GM21515 (cell line): ENCODE measurements at regions not wholly inside any gene's neighbourhood (a gene's known extent, or its start where the extent isn't known, plus 50 kb on each side); places are given as distances from the start of the nearest gene placed in this dataset.

ENCODE experiments used
- ATAC-seq: cut with Tn5 transposase; IDR thresholded peaks from one replicate; pipeline ENCODE4 v1.9.1; 2021; ENCODE audit not compliant: unreplicated experiment

GRCh38 chr14:62251237-62251636 is 489.0 kb downstream of the SNAPC1 start:
- no peak for ATAC-seq

- ATAC-seq, result no peak
These were observed 491.0 kb downstream of the SNAPC1 start for GRCh38 chr14:62253171-62253570.

DNA sequence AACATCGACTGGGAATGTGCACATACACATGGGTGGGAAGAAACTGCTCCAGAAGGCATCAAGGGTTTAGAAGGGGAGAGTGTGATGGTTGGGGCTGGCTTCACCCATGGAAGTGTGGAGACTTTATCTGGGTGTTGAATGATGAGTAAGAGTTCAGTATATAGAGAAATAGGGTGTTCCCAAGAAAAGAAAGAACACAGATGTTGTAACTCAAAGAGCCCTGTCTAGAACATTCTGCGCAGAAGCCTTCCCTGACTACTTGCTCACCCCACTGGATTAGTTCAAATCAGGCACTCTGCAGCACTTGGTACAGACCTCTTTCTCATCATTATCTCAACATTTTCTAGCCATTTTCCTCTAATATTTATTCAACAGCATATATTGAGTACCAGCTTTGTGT is 491.7 kb downstream of the SNAPC1 start:
- ATAC-seq, result no peak

- no peak for ATAC-seq
These were observed 507.0 kb downstream of the SNAPC1 start for GRCh38 chr14:62269204-62269603.

DNA sequence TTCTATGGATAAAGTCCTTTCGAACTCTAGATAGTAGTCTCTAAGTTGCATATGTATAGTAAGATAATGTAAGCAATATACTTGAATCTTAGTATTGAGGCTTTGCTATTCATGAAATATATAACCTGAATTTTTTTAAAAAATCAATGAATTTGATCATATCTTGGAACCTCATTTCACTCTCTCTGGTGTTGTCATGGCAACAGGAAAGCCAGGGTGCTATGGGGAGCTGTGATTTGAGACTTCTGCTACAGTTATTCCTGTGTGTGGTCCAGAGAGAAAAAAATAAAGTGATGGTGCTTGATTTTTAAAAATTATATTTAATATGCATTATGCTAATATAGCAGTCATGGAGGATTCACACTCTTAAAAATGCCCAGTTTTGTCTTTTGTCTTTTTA is 508.0 kb downstream of the SNAPC1 start:
- ATAC-seq, result no peak

DNA sequence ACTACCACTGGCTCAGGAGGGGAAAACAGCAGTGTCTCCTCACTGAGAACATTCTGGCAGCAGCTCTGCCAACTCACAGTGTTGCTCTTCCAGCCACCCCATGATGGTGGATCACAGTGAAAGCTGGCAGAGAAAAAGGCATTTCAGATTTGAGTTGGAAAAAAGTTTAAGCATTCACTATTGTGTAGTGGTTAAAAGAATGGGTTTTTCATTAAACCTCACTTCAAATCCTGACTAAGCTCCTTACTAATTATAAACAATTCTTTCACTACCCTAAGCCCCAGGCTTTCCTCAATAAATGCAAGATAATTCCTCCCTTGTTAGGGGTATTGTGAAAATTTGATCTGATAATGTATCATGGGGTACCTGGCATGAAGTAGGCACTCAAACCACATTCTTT is 518.1 kb downstream of the SNAPC1 start:
- no peak for ATAC-seq

GRCh38 chr14:62283837-62284236 is 521.6 kb downstream of the SNAPC1 start:
- no peak for ATAC-seq

DNA sequence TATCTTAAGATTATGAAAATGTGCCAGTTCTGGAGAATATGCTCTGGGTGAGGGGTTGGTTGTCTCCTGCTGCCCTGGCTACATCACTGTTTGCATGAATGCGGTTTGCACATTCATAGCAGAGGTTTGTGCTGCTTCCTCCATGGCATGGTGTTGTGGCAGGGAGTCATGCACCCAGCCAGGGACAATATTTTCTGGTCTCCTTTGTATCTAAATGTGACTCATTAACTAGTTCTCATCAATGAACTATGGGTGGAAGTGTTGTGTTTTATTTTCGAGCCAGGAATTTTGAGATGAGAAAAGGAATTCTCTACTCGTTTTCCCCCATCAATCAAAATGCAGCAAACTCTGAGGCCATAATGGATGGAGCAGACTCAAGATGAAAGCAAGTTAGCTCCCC is 527.3 kb downstream of the SNAPC1 start:
- ATAC-seq, result no peak

DNA sequence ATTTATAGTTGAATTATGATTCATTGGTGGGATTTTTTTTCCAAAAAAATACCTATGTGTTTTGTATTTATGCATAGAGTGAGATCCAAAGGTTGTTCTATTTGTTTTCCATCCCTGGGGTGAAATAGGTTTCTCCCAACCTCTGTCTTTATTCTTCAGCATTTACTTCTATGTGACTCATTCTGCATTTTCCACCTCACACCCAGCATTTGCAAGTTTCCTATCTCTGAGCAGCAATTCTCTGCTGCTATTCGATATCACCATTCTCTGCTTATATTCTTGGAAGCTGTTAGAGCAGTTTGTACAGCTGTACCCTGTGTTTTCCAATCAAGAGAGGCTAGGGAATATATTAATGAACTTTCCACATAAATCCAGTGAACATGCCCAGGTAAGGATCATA is 538.9 kb downstream of the SNAPC1 start:
- no peak for ATAC-seq

GRCh38 chr14:62301911-62302310 is 539.7 kb downstream of the SNAPC1 start:
- ATAC-seq, result no peak

DNA sequence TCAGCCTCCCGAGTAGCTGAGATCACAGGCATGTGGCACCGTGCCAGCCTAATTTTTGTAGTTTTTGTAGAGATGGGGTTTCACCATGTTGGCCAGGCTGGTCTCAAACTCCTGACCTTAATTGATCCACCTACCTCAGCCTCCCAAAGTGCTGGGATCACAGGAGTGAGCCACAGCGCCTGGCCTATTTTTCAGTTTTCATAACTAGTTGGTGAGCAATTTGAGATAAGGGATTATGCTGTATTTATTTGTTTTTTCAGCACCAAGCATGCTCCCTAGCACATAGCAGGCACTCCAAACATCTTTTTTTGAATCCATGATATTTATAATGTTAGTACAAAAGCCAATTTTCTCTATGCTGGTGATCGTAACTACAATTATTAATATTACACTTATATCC is 541.2 kb downstream of the SNAPC1 start:
- no peak for ATAC-seq

DNA sequence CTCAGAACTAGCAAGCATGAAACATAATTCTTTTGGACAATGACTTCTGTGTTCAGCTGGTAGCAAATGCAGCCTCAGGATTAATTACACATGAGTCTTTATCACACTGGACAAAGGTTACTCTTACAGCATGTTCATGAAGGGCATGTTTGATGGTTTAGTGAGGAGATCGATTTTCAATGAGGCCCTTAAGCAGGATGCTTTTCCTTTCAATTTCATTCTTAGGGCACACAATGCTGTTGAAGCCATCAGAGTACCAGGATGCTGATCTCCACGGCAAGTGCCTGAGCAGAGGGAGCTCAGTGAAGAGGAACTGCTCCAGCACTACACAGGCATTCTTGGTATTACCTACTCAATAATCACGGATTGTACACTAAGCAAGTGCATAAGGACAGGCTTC is 542.0 kb downstream of the SNAPC1 start:
- no peak for ATAC-seq

DNA sequence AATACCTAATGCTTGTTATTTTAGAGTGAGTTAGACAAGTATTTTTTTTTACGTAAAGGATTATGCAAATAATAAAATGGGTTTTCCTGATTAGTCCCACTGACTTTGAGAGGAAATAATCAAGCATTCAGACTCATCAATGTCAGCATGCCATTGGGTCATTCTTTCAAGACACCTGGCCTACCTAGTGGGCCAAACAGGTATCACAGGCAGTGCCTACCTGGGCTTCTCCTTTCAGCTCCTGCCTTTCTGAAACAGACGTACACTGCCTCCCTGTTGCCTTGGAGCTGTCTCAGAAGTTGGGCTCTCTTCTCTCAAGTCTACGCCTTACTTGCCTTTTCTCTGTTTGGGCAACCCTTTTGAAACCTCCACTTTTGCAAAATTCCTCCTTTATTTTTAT is 545.6 kb downstream of the SNAPC1 start:
- ATAC-seq, result no peak

DNA sequence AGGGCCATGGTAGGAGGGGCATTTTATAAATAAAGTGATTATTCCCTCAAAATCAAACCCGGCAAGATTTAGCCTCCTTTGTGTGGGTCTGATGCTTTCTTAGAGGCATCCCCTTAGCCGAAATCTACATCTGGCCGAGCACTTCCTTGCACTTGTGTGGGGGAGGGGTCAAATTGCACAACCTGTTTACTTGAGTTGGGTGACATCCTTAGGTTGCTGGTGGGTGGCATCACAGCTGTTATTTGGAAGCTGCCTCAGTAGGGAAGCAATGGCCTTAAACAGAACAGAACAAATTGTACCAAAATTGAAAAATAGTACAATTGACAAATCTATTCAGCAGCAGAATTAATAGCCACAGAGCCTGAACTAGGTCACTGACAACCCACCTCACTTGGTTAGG is 546.1 kb downstream of the SNAPC1 start:
- no peak for ATAC-seq

DNA sequence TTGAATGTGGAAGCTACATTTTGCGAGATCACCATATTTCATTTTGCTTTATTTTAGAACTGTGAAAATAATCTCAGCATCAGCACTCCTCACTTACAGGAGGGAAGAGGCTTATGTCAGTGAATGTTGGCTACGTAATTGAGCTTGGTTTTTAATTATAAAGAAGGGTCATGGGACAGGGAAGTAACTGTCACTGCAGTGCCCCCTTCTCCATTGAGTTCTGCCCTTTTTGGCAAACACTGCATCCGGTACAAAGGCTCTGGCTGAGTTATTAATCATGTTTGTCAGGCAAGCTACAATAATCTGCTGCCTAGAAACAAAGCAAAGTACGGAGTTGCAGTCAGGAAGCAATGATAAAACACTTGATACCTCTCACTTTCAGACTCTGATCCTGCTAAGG is 546.7 kb downstream of the SNAPC1 start:
- ATAC-seq, result no peak

DNA sequence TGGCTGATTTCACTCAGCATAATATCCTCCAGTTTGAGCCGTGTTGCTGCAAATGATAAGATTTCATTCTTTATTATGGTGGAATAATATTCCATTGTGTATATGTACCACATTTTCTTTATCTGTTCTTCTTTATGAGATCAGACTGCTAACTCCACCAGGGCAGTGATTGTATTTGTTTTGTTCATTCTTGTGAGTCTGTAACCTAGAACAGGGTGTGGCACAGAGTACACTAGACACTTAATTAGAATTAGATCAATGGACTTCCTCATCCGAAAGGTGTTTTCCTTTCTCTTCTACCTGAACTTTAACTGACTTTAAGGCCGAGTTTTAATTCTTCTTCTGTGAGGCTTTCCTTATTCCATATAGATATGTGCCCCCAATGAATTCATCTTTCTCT is 551.0 kb downstream of the SNAPC1 start:
- no peak for ATAC-seq

- no peak for ATAC-seq
These were observed 552.0 kb downstream of the SNAPC1 start for GRCh38 chr14:62314221-62314620.

GRCh38 chr14:62314871-62315270 is 552.7 kb downstream of the SNAPC1 start:
- ATAC-seq, result no peak

- no peak for ATAC-seq
These were observed 553.4 kb downstream of the SNAPC1 start for GRCh38 chr14:62315631-62316030.

- no peak for ATAC-seq
These were observed 560.0 kb downstream of the SNAPC1 start for GRCh38 chr14:62322216-62322615.

- no peak for ATAC-seq
These were observed 567.2 kb downstream of the SNAPC1 start for GRCh38 chr14:62329427-62329826.

- ATAC-seq, result no peak
These were observed 585.4 kb downstream of the SNAPC1 start for GRCh38 chr14:62347562-62348011.

DNA sequence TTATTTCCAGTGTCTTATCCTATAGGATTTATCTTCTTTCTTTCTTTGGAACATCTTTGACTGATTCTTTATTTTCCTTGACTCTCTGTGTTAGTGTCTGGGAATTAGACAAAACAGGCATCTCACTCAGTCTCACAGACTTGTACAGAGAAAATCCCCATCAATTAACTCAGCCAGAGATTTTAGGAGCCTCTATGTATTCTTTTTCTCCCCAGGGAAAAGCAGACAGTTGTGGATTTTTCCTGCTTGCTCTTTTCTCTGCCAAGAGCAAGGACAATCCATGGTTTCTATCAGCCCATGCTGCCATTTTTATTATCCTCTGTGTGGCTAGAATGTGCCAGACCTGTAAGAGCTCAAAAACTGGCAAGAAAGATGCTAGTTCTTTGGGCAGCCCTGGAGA is 595.1 kb downstream of the SNAPC1 start:
- no peak for ATAC-seq

DNA sequence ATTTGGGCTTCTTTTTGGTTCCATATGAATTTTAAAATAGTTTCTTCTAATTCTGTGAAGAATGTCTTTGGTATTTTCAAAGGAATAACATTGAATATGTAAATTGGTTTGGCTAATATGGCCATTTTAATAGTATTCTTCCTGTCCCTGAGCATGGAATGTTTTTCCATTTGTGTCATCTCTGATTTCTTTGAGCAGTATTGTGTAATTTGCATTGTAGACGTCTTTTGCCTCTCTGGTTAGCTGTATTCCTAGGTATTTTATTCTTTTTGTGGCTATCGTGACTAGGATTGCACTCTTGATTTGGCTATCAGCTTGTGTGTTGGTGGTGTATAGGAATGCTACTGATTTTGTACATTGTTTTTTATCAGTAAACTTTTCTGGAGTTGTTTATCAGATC is 601.9 kb downstream of the SNAPC1 start:
- ATAC-seq, result no peak
